ENCODE measurements at regions not wholly inside any gene's neighbourhood (a gene's known extent, or its start where the extent isn't known, plus 50 kb on each side); places are given as distances from the start of the nearest gene placed in this dataset.
A peak's percentile ranks its signal among the peaks of the same experiment; 100 is the strongest.

- DNase-seq (ENCODE audit: low spot score) = no peak
Observed at GRCh38 chr1:95370691-95371562, 136.9 kb downstream of the RWDD3 start.

DNA sequence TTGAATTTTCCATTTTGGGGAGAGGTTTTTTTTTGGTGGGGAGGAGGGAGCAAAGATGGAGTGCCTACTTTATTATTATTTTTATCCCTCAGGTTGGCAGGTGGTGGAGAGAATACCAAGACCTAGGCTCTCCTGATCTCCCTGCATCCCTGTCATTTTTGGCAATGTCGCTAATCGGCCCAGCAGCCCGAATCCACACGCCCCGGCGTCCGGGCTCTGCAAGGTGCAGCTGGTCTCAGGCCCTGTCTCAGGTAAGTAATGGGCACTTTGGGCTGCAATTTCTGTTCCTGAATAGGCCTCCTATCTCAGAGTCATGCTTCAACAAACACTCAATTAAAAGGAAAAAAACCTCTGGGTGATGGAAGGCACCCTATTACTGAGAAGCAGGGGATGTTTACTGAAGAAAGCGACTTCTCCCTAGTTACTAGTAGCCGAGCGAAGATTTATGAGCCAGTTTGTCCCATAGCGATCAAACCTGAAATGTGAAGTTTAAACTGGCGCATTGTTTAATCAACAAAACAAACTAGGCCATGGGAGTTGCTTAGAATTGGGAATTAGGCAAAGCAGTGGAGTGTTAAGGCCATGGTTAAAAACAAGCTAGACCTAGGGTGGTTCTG is 137.8 kb downstream of the RWDD3 start:
- DNase-seq (ENCODE audit: low spot score) = no peak

DNA sequence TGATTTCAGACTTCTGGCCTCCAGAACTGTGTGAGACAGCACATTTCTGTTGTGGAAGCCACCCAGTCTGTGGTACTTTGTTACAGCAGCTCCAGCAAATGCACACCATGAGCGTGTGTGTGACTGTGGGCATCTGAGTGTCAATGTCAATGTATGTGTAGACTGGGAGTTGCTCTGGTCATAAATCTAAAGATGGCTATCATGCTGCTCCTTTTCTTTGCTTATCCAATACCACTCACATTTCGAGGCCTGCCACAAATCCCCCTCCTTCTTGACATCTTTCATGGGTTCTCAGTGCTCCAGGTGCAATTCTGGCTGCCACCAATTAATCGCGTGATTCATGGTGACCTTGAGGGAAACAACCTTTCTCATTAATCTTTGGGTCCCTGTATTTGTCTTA is 141.2 kb downstream of the RWDD3 start:
- DNase-seq (ENCODE audit: low spot score) = no peak

GRCh38 chr1:95380909-95381308 is 146.9 kb downstream of the RWDD3 start:
- DNase-seq (ENCODE audit: low spot score) = no peak

- DNase-seq (ENCODE audit: low spot score) = no peak
Observed at GRCh38 chr1:95382000-95382786, 148.2 kb downstream of the RWDD3 start.

GRCh38 chr1:95383111-95383510 is 149.1 kb downstream of the RWDD3 start:
- no peak for DNase-seq (ENCODE audit: low spot score)

DNA sequence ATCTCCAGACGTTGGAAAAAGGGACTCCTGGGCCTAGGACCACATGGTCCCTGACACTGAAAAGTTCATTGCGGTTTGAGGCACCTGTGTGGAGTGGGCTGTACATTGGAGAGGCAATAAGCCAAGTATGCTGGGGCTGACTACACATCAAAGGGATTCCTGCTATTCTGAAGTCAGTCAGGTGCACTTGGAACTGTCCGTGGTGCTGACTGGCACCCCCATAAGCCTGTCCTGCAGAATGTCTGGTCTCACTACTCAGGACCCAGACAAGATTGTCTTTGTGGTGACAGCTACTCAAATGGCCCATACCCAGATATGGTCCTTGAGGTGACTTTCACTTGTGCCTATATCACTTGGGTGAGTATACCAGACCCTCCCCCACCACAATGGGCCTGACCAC is 150.6 kb downstream of the RWDD3 start:
- peak; percentile 55 for DNase-seq (ENCODE audit: low spot score)

DNA sequence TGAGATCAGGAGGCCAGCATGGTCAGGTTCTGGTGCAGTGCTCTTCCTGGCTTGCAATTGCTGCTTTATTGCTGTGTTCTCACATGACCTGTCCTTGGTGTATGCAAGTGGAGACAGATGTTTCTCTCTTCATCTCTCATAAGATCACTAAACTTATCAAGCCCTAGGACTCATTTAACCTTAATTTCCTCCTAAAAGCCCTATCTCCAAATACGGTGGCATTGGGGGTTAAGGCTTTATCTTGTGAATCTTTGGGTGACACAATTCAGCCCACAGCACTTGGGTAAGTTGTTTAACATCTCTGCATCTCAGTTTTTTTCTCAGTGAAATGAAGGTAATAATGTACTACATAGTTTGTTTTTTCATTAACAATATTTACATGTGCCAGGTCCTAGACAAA is 152.4 kb downstream of the RWDD3 start:
- no peak for DNase-seq (ENCODE audit: low spot score)

DNA sequence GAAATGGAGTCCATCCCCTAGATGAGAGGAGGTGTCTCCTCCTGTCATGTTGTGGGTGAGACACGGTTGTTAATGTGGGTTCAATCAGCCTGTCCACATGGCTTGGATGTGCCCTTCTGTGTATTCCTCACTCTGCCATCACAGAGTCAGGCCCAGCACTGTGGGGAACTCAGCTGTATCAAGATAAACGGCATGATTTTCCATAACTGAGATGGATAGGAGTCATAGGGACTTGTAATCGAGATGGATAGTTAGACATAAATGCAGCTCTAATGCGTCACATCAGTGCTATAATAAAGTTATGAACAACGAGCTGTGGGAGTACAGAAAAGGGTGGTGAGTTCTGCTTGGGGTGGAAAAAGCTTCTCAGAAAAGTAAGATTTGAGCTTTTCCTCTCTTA is 152.9 kb downstream of the RWDD3 start:
- no peak for DNase-seq (ENCODE audit: low spot score)

- no peak for DNase-seq (ENCODE audit: low spot score)
Observed at GRCh38 chr1:95388031-95388430, 154.0 kb downstream of the RWDD3 start.

GRCh38 chr1:95393434-95393833 is 159.4 kb downstream of the RWDD3 start:
- DNase-seq (ENCODE audit: low spot score) = no peak

GRCh38 chr1:95396557-95396956 is 162.5 kb downstream of the RWDD3 start:
- no peak for DNase-seq (ENCODE audit: low spot score)

- no peak for DNase-seq (ENCODE audit: low spot score)
Observed at GRCh38 chr1:95402780-95403179, 168.8 kb downstream of the RWDD3 start.

- DNase-seq (ENCODE audit: low spot score) = no peak
Observed at GRCh38 chr1:95406279-95406678, 172.3 kb downstream of the RWDD3 start.

- no peak for DNase-seq (ENCODE audit: low spot score)
Observed at GRCh38 chr1:95407131-95407885, 173.3 kb downstream of the RWDD3 start.

GRCh38 chr1:95407886-95408291 is 173.9 kb downstream of the RWDD3 start:
- DNase-seq (ENCODE audit: low spot score) = no peak

GRCh38 chr1:95408507-95409136 is 174.6 kb downstream of the RWDD3 start:
- DNase-seq (ENCODE audit: low spot score) = no peak

GRCh38 chr1:95409276-95409675 is 175.3 kb downstream of the RWDD3 start:
- DNase-seq (ENCODE audit: low spot score) = no peak

- DNase-seq (ENCODE audit: low spot score) = no peak
Observed at GRCh38 chr1:95409901-95410300, 175.9 kb downstream of the RWDD3 start.

- DNase-seq (ENCODE audit: low spot score) = no peak
Observed at GRCh38 chr1:95415146-95415545, 181.1 kb downstream of the RWDD3 start.

GRCh38 chr1:95426772-95427171 is 192.8 kb downstream of the RWDD3 start:
- DNase-seq (ENCODE audit: low spot score) = no peak
